ENCODE measurements at regions not wholly inside any gene's neighbourhood (a gene's known extent, or its start where the extent isn't known, plus 50 kb on each side); places are given as distances from the start of the nearest gene placed in this dataset.

- DNase-seq = peak in 2 of 56 donors; percentile 13 to 20
Measured at GRCh38 chr2:217749008-217749407, 253.8 kb downstream of the TNS1 start.

- DNase-seq = no peak
Measured at GRCh38 chr2:217746808-217747207, 256.0 kb downstream of the TNS1 start.

GRCh38 chr2:217743966-217744761 is 258.6 kb downstream of the TNS1 start:
- DNase-seq = peak in 15 of 56 donors; percentile 10 to 52 (median 26)

GRCh38 chr2:217743407-217743806 is 259.4 kb downstream of the TNS1 start:
- DNase-seq = no peak

- DNase-seq = no peak
Measured at GRCh38 chr2:217742841-217743240, 260.0 kb downstream of the TNS1 start.

- DNase-seq = no peak
Measured at GRCh38 chr2:217742276-217742675, 260.5 kb downstream of the TNS1 start.

- peak in 23 of 56 donors; percentile 8 to 59 (median 31) for DNase-seq
Measured at GRCh38 chr2:217741381-217741955, 261.3 kb downstream of the TNS1 start.

- no peak for DNase-seq
Measured at GRCh38 chr2:217740756-217741155, 262.0 kb downstream of the TNS1 start.

GRCh38 chr2:217740178-217740577 is 262.6 kb downstream of the TNS1 start:
- DNase-seq = no peak

- no peak for DNase-seq
Measured at GRCh38 chr2:217739741-217740140, 263.1 kb downstream of the TNS1 start.

- DNase-seq = no peak
Measured at GRCh38 chr2:217738061-217738460, 264.7 kb downstream of the TNS1 start.

- no peak for DNase-seq
Measured at GRCh38 chr2:217736776-217737550, 265.8 kb downstream of the TNS1 start.

- no peak for DNase-seq
Measured at GRCh38 chr2:217735899-217736298, 266.9 kb downstream of the TNS1 start.

- no peak for DNase-seq
Measured at GRCh38 chr2:217735034-217735433, 267.8 kb downstream of the TNS1 start.

- DNase-seq = no peak
Measured at GRCh38 chr2:217733461-217733860, 269.3 kb downstream of the TNS1 start.

GRCh38 chr2:217732992-217733391 is 269.8 kb downstream of the TNS1 start:
- DNase-seq = no peak

- DNase-seq = no peak
Measured at GRCh38 chr2:217731805-217732204, 271.0 kb downstream of the TNS1 start.

GRCh38 chr2:217729421-217730053 is 273.3 kb downstream of the TNS1 start:
- peak in 2 of 56 donors; percentile 9 to 32 for DNase-seq

- DNase-seq = no peak
Measured at GRCh38 chr2:217727801-217728200, 275.0 kb downstream of the TNS1 start.

GRCh38 chr2:217725409-217725808 is 277.4 kb downstream of the TNS1 start:
- no peak for DNase-seq

- DNase-seq = no peak
Measured at GRCh38 chr2:217724471-217724870, 278.3 kb downstream of the TNS1 start.

- no peak for DNase-seq
Measured at GRCh38 chr2:217723981-217724380, 278.8 kb downstream of the TNS1 start.

Data from nucleus accumbens (tissue), 56 donors.